SK-N-DZ (cell line): ENCODE measurements at regions not wholly inside any gene's neighbourhood (a gene's known extent, or its start where the extent isn't known, plus 50 kb on each side); places are given as distances from the start of the nearest gene placed in this dataset.

ENCODE experiments used
- DNase-seq: peaks from one replicate; pipeline ENCODE4 v3.0.0-alpha.2; 2015; ENCODE audit warnings: low spot score

- peak; percentile 74 for DNase-seq
Observed at GRCh38 chr15:89399238-89400115, 64.9 kb upstream of the POLG start.

- DNase-seq, result no peak
Observed at GRCh38 chr15:89398896-89399237, 64.2 kb upstream of the POLG start.

- DNase-seq, result no peak
Observed at GRCh38 chr15:89397653-89398023, 63.0 kb upstream of the POLG start.

- DNase-seq, result no peak
Observed at GRCh38 chr15:89396723-89397652, 62.4 kb upstream of the POLG start.

GRCh38 chr15:89395996-89396395 lies 61.4 kb upstream of the POLG start:
- no peak for DNase-seq

GRCh38 chr15:89395461-89395871 lies 60.8 kb upstream of the POLG start:
- DNase-seq, result no peak

GRCh38 chr15:89395031-89395430 lies 60.4 kb upstream of the POLG start:
- DNase-seq, result no peak

GRCh38 chr15:89393056-89393455 lies 58.4 kb upstream of the POLG start:
- no peak for DNase-seq

GRCh38 chr15:89391685-89392257 lies 57.1 kb upstream of the POLG start:
- DNase-seq, result no peak

- peak; percentile 60 for DNase-seq
Observed at GRCh38 chr15:89389841-89390603, 55.4 kb upstream of the POLG start.

- DNase-seq, result no peak
Observed at GRCh38 chr15:89387140-89387903, 52.7 kb upstream of the POLG start.

- DNase-seq, result no peak
Observed at GRCh38 chr15:89385596-89386331, 51.1 kb upstream of the POLG start.
